GM12878 (cell line): ENCODE measurements at regions not wholly inside any gene's neighbourhood (a gene's known extent, or its start where the extent isn't known, plus 50 kb on each side); places are given as distances from the start of the nearest gene placed in this dataset.

Source experiments
- ATAC-seq: fragments of 200-7000 bp; cut with Tn5 transposase; 3 replicates; pipeline ENCODE4 v1.9.1; 2020; ENCODE audit warnings: mild to moderate bottlenecking, moderate library complexity
- BruUV-seq: library from RNA; stranded (reverse); fragments of 400-500 nt; replicated peaks from 2 replicates; lab custom pipeline; 2021; lab: Mats Ljungman, UMichigan
- CTCF ChIA-PET: fragments of 300-600 bp; sonication (Branson Sonifier 250); formaldehyde crosslinking; extraction: SDS; loops from one replicate; lab custom pipeline; 2021; ENCODE audit warnings: inconsistent platforms; lab: Yijun Ruan, JAX
- POLR2A ChIA-PET: fragments of 350-600 bp; formaldehyde crosslinking; extraction: SDS; loops from one replicate; lab custom pipeline; 2021; ENCODE audit warnings: inconsistent platforms; lab: Charles Lee
- RAD21 ChIA-PET: fragments of 300-600 bp; sonication (Branson Sonifier 250); formaldehyde crosslinking; loops from one replicate; lab custom pipeline; 2023; ENCODE audit warnings: antibody characterized with exemption; ENCODE audit not compliant: unreplicated experiment; lab: Charles Lee
- SMC1A ChIA-PET: fragments of 300-600 bp; sonication (Branson Sonifier 250); formaldehyde crosslinking; loops from one replicate; lab custom pipeline; 2023; ENCODE audit not compliant: unreplicated experiment, uncharacterized antibody; lab: Charles Lee
- DNase-seq: peaks from one replicate; pipeline ENCODE4 v3.0.0-alpha.2; 2011; ENCODE audit warnings: low read depth, low spot score
- FAIRE-seq: peaks from 3 replicates; lab custom pipeline; 2011; peaks lifted over from hg19 to GRCh38; lab: Jason Lieb, UNC
- H2AFZ ChIP-seq: 2 replicates; pipeline ENCODE4 v1.6.0; 2011; ENCODE audit warnings: low read depth, low read length, control low read depth; ENCODE audit not compliant: control insufficient read depth
- H3K27ac ChIP-seq: 2 replicates; pipeline ENCODE4 v1.5.1; 2011; ENCODE audit warnings: control low read depth; ENCODE audit not compliant: control insufficient read depth, insufficient read depth
- H3K27me3 ChIP-seq, 2 experiments: replicated peaks in 1 of 2; 2 replicates each; pipeline versions ENCODE4 v1.6.0 to v1.6.1; 2011; ENCODE audit warnings: low read length in 1 of 2; ENCODE audit not compliant: control insufficient read depth in 2 of 2, insufficient read depth in 2 of 2
- H3K36me3 ChIP-seq, 2 experiments: 2 replicates each; pipeline ENCODE4 v1.5.1; 2011; ENCODE audit warnings: low read length in 1 of 2; ENCODE audit not compliant: control insufficient read depth in 2 of 2, insufficient read depth in 2 of 2
- H3K4me1 ChIP-seq: 2 replicates; pipeline ENCODE4 v1.6.1; 2011; ENCODE audit warnings: mild to moderate bottlenecking, low read length, moderate library complexity, mixed read lengths; ENCODE audit not compliant: control insufficient read depth, insufficient read depth
- H3K4me2 ChIP-seq: 2 replicates; pipeline ENCODE4 v1.6.0; 2011; ENCODE audit warnings: control low read depth; ENCODE audit not compliant: control insufficient read depth, insufficient read depth
- H3K4me3 ChIP-seq: fragments of 200-600 bp; sonication (generic); 2 replicates; pipeline ENCODE4 v1.5.1; 2016
- H3K79me2 ChIP-seq: 2 replicates; pipeline ENCODE4 v1.6.0; 2011; ENCODE audit warnings: low read length; ENCODE audit not compliant: control insufficient read depth, insufficient read depth
- H3K9ac ChIP-seq: 2 replicates; pipeline ENCODE4 v1.8.0; 2011; ENCODE audit warnings: low read length, control low read depth, mixed read lengths; ENCODE audit not compliant: control insufficient read depth, insufficient read depth
- H3K9me3 ChIP-seq: replicated peaks from 3 replicates; pipeline ENCODE4 v1.5.1; 2011; ENCODE audit warnings: mild to moderate bottlenecking, low read length; ENCODE audit not compliant: control insufficient read depth, insufficient read depth
- H4K20me1 ChIP-seq: 2 replicates; pipeline ENCODE4 v1.6.0; 2011; ENCODE audit not compliant: control insufficient read depth, insufficient read depth
- BRCA1 ChIP-seq: IDR thresholded peaks from 2 replicates; pipeline ENCODE4 v1.6.1; 2011; ENCODE audit warnings: low read depth, low read length, improper control_type of control experiment
- CBX5 ChIP-seq: sonication (generic); IDR thresholded peaks from 2 replicates; pipeline ENCODE4 v1.6.1; 2016; ENCODE audit warnings: low read depth, moderate library complexity, mild to moderate bottlenecking, inconsistent platforms
- CHD4 ChIP-seq: fragments of 200-600 bp; sonication (generic); IDR thresholded peaks from 2 replicates; pipeline ENCODE4 v1.6.1; 2016; ENCODE audit warnings: mild to moderate bottlenecking
- CREM ChIP-seq: IDR thresholded peaks from 2 replicates; pipeline ENCODE4 v1.6.1; 2014; ENCODE audit warnings: antibody characterized with exemption, low read depth
- E2F8 ChIP-seq: fragments of 450-650 bp; IDR thresholded peaks from 2 replicates; pipeline ENCODE4 v1.6.1; 2018; ENCODE audit warnings: mild to moderate bottlenecking, low read depth, moderate library complexity; ENCODE audit not compliant: partially characterized antibody
- EED ChIP-seq: sonication (generic); IDR thresholded peaks from 2 replicates; pipeline ENCODE4 v1.6.1; 2016; ENCODE audit warnings: antibody characterized with exemption, low read depth
- FOXM1 ChIP-seq: IDR thresholded peaks from 2 replicates; pipeline ENCODE4 v1.6.1; 2012; ENCODE audit warnings: low read depth, mild to moderate bottlenecking, inconsistent platforms, low read length, moderate library complexity
- KDM1A ChIP-seq: fragments of 200-600 bp; sonication (generic); IDR thresholded peaks from 2 replicates; pipeline ENCODE4 v1.6.1; 2016; ENCODE audit warnings: borderline replicate concordance
- MAX ChIP-seq: IDR thresholded peaks from 2 replicates; pipeline ENCODE4 v1.6.1; 2012; ENCODE audit warnings: low read depth, low read length, improper control_type of control experiment
- MXI1 ChIP-seq: fragments of 150-350 bp; IDR thresholded peaks from 2 replicates; pipeline ENCODE4 v1.6.1; 2011; ENCODE audit warnings: low read depth, mild to moderate bottlenecking, inconsistent platforms, low read length, improper control_type of control experiment
- MYB ChIP-seq: fragments of 150-350 bp; IDR thresholded peaks from 2 replicates; pipeline ENCODE4 v1.6.1; 2014; ENCODE audit warnings: mild to moderate bottlenecking, low read depth, low read length, borderline replicate concordance
- NBN ChIP-seq: fragments of 450-650 bp; IDR thresholded peaks from 2 replicates; pipeline ENCODE4 v1.6.1; 2016
- RCOR1 ChIP-seq: conservative IDR thresholded peaks from 2 replicates; pipeline ENCODE4 v1.6.1; 2012; ENCODE audit warnings: low read depth, low read length, improper control_type of control experiment
- SIX5 ChIP-seq: IDR thresholded peaks from 2 replicates; pipeline ENCODE4 v1.6.1; 2011; ENCODE audit warnings: mild to moderate bottlenecking, low read depth, low read length, moderate library complexity; ENCODE audit not compliant: severe bottlenecking
- TCF3 ChIP-seq: IDR thresholded peaks from 2 replicates; pipeline ENCODE4 v1.6.1; 2012; ENCODE audit warnings: low read depth, mild to moderate bottlenecking, low read length, borderline replicate concordance; ENCODE audit not compliant: insufficient read depth
- ZNF622 ChIP-seq: fragments of 450-650 bp; IDR thresholded peaks from 2 replicates; pipeline ENCODE4 v1.6.1; 2017; ENCODE audit warnings: mild to moderate bottlenecking, inconsistent platforms
- WGBS: methylation state at CpG from one replicate; pipeline ENCODE4 v1.1.6; 2016; ENCODE audit warnings: low lambda C conversion rate; ENCODE audit not compliant: insufficient replicate concordance, insufficient coverage; ENCODE audit errors: missing lambda C conversion rate; 5-methylcytosine and 5-hydroxymethylcytosine counted together
- in situ Hi-C: fragments of 300-500 bp; cut with MboI; formaldehyde crosslinking; loops from 9 replicates; pipeline ENCODE4 v1.14.3; 2018; ENCODE audit warnings: mixed read lengths
- intact Hi-C: fragments of 100-400 bp; cut with micrococcal nuclease; formaldehyde crosslinking; loops from one replicate; pipeline ENCODE4 v1.14.2; 2022; ENCODE audit not compliant: unreplicated experiment

- no peak for ATAC-seq
- H3K9ac ChIP-seq, result no peak overlapping the region
- H2AFZ ChIP-seq, result no peak overlapping the region
- 18% methylated on average over 6 of the region's 6 CpGs for WGBS
- ChIA-PET SMC1A (no interaction called here), RAD21 (no interaction called here)
- no peak overlapping the region for H3K4me2 ChIP-seq
- TF ChIP-seq MAX (no peak), BRCA1 (no peak), E2F8 (no peak), SIX5 (no peak), CBX5 (no peak), NBN (no peak), EED (no peak), RCOR1 (no peak), FOXM1 (no peak), KDM1A (no peak), CHD4 (no peak), MXI1 (no peak), ZNF622 (no peak), MYB (no peak), CREM (no peak), TCF3 (no peak)
- TF ChIP-seq, all 136 proteins: peak for 0
- POLR2A ChIA-PET, result no interaction called here
- no peaks in the 10 kb centered on the region for H3K79me2 ChIP-seq
- H3K4me3 ChIP-seq, result no peak overlapping the region
- no peaks in the 10 kb centered on the region for H3K9me3 ChIP-seq
- in situ Hi-C loops (no loop called here), intact Hi-C loops (no loop called here)
- DNase-seq, result no peak
- no peak for FAIRE-seq
- CTCF ChIA-PET, result no interaction called here
- peaks cover 0 to 4% of the 10 kb centered on the region in 2 experiments; a peak in 2 of 4 replicates for H3K27me3 ChIP-seq
- H4K20me1 ChIP-seq, result no peaks in the 10 kb centered on the region
- BruUV-seq, result no TSS peak
- H3K27ac ChIP-seq, result no peak overlapping the region
- H3K36me3 ChIP-seq, result no peaks in the 10 kb centered on the region
- H3K4me1 ChIP-seq, result no peaks in the 10 kb centered on the region
Observed at GRCh38 chr10:7094781-7095180, 316.1 kb downstream of the SFMBT2 start.
